ENCODE measurements at regions not wholly inside any gene's neighbourhood (a gene's known extent, or its start where the extent isn't known, plus 50 kb on each side); places are given as distances from the start of the nearest gene placed in this dataset.

- TF ChIP-seq CTCF (IDR thresholded peaks at IDR 0.05) = no peak
- TF ChIP-seq EP300 (IDR thresholded peaks at IDR 0.05) = no peak
- no peak for TF ChIP-seq POLR2A (IDR thresholded peaks at IDR 0.05)
These were observed 440.7 kb downstream of the NFIB start for GRCh38 chr9:13873203-13873602.
